Memory B cell (primary cell): ENCODE measurements at regions not wholly inside any gene's neighbourhood (a gene's known extent, or its start where the extent isn't known, plus 50 kb on each side); places are given as distances from the start of the nearest gene placed in this dataset.

Source experiments
- ATAC-seq: fragments of 150-1000 bp; cut with Tn5 transposase; 2 replicates; pipeline ENCODE4 v1.10.0; 2021; ENCODE audit warnings: low read depth, mild to moderate bottlenecking, moderate library complexity
- DNase-seq, 2 donors: peaks; one replicate each; pipeline ENCODE4 v3.0.0; 2022; ENCODE audit warnings: low spot score in 2 of 2
- H3K27ac Mint-ChIP-seq: one replicate; pipeline ENCODE4 v1.8.0; 2022; ENCODE audit warnings: mild to moderate bottlenecking, moderate library complexity, mixed read lengths
- H3K27me3 Mint-ChIP-seq: one replicate; pipeline ENCODE4 v1.8.0; 2022; ENCODE audit warnings: mixed read lengths
- H3K36me3 Mint-ChIP-seq: one replicate; pipeline ENCODE4 v1.8.0; 2022; ENCODE audit warnings: mild to moderate bottlenecking, mixed read lengths
- H3K4me1 Mint-ChIP-seq: one replicate; pipeline ENCODE4 v1.8.0; 2022; ENCODE audit warnings: mixed read lengths
- H3K4me3 Mint-ChIP-seq: one replicate; pipeline ENCODE4 v1.8.0; 2022; ENCODE audit warnings: mild to moderate bottlenecking, moderate library complexity, mixed read lengths
- H3K9me3 Mint-ChIP-seq: one replicate; pipeline ENCODE4 v1.8.0; 2022; ENCODE audit warnings: mixed read lengths

DNA sequence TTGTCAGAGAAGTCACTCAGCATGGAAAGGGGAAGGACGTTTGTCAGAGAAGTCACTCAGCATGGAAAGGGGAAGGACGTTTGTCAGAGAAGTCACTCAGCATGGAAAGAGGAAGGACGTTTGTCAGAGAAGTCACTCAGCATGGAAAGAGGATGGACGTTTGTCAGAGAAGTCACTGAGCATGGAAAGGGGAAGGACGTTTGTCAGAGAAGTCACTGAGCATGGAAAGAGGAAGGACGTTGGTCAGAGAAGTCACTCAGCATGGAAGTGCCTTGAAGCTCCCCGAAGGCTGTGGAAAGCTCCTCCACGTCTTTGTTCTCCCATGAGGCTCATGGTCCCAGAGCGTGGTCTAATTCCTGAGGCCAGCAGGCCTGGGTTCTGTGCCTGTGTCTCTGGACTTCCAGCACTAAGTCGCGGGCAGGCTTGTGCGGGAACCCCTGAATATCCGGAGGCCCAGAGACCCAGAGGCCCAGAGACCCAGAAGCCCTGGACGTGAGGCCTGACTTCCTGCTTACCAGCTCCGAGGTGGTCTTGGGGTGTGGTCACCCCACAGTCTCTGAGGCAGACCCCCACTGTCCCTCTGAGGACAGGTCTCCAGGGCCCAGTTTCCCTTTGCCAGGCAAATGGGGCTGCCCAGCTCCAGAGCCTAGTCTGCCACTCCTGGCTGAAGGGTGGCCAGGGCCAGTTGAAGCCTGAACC is 70.4 kb upstream of the TWIST2 start:
- peaks cover 12% of the 10 kb centered on the region for H3K4me1 Mint-ChIP-seq
- H3K4me3 Mint-ChIP-seq: no peak overlapping the region
- no peak for ATAC-seq
- no peaks in the 10 kb centered on the region for H3K36me3 Mint-ChIP-seq
- peak overlapping the region; percentile 78 for H3K27ac Mint-ChIP-seq
- DNase-seq: no peak
- H3K9me3 Mint-ChIP-seq: peaks cover 10% of the 10 kb centered on the region
- H3K27me3 Mint-ChIP-seq: no peaks in the 10 kb centered on the region

DNA sequence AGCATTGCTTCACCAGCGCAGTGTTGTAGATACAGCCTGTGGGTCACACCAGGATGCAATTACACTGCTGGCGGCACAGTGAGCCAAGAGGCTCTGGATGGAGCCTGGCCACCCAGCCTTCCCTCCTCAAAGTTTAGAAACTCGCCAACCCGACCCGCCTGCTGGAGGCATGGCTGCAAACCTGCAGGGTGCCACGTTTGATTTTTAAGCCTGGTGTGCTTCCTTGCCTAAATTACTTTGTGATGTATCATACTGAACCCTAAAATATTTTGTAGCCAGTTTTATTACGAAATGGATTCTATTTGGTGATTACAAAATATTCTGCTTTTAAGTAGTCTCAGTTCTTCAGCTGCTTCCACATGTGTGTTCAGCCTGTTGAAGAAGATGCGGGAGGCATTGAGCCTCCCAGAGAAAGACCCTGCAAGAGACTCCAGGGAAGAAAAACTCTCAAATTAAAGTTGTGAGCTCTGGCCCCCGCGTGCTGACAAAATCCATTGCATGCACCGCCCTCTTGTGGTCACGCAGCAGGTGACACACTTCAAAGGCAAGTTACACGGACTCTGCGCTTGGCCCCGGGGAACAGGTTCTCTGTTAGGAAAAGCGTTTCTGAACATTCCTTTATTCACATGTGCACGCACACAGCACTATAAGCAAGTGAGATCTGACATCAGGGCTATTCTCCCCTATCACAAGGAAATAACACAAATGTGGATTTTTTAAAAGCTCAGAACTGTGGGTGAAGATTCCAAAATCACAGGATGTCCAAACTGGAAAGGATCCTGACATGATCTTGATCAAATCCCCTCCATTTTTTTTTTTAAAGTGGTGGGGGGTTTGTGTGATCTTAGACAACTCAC is 63.0 kb upstream of the TWIST2 start:
- DNase-seq (peak; percentile 37 to 38), ATAC-seq (peak; percentile 52)
- no peak overlapping the region for H3K4me3 Mint-ChIP-seq

DNA sequence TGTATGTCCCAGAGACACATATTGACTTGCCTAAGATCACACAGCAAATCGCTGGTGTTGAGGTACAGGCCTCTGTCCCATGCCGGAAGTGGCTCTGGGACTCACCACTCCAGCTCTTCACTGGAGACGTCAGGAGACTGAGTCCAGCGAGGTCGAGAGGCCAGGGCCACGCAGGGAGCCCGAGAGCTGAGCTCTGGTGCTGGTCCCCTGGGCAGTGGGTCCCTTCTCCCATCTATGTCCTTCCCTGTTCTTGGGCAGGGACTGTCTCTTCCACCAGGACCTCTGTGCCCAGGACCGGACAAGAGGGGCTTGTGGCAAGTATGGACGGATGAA is 62.4 kb upstream of the TWIST2 start:
- Mint-ChIP-seq H3K27me3 (peaks cover 17% of the 10 kb centered on the region), H3K36me3 (no peaks in the 10 kb centered on the region), H3K27ac (no peak overlapping the region), H3K4me1 (no peaks in the 10 kb centered on the region), H3K9me3 (no peaks in the 10 kb centered on the region), H3K4me3 (no peak overlapping the region)
- no peak for DNase-seq
- ATAC-seq: no peak

More for the DNA sequence above, 63.0 kb upstream of the TWIST2 start:
- peaks cover 14% of the 10 kb centered on the region for H3K27me3 Mint-ChIP-seq
- no peaks in the 10 kb centered on the region for H3K36me3 Mint-ChIP-seq
- H3K4me1 Mint-ChIP-seq: no peaks in the 10 kb centered on the region
- H3K9me3 Mint-ChIP-seq: no peaks in the 10 kb centered on the region
- no peak overlapping the region for H3K27ac Mint-ChIP-seq

DNA sequence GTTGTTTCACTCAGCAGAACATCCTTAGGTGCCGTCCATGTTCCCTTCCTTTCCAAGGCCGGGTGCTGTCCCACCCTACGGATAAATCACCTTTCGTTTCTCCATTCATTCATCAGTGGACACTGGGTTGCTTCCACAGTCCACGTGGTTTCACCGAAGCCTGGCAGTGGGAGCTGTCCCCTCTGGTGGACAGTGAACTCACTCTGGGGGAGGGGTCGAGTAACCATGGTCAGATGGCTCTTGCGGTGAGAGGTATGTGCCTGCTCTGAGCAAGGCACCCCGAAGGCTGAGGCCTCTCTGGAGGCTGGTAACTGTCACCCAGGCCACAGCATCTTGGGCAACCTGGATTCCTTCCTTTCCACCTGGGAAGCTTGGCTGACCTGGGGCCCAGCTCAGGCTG is 61.5 kb upstream of the TWIST2 start:
- DNase-seq (no peak), ATAC-seq (no peak)
- Mint-ChIP-seq H3K36me3 (no peaks in the 10 kb centered on the region), H3K4me3 (no peak overlapping the region), H3K4me1 (no peaks in the 10 kb centered on the region), H3K27ac (no peak overlapping the region), H3K27me3 (peaks cover 20% of the 10 kb centered on the region), H3K9me3 (no peaks in the 10 kb centered on the region)

DNA sequence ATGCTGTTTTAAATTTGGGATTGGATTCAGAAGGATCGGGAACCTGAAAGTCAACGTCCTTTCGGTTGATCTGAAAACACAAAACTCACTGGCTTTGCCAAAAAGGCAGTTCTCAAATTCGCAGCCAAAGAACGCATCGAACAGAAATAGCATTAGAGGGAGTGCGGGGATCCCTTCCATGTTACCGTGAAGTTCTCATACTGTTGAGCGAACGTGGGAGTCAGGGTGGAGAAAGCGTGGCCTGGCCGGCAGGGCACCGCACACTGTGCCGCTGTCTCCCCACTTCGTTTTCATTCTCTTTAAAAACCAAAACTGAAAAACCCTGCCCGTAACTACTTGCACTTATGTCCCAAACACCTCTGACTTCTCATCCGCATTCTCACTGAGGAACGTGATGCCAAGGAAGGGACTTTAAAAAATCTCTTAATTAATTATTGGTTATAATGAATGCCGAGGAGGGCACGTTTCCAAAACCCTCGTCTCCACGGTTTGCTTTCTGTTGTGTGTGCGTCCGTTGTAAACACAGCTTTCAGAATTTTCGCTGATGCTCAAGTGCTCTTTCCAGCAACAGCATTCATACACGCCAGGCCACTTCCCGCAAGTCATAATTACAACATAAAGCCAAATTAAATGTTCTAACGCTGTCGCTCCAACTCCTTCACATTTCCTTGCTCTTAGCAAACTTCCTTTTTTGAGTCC is 60.9 kb upstream of the TWIST2 start:
- no peak overlapping the region for H3K27ac Mint-ChIP-seq

DNA sequence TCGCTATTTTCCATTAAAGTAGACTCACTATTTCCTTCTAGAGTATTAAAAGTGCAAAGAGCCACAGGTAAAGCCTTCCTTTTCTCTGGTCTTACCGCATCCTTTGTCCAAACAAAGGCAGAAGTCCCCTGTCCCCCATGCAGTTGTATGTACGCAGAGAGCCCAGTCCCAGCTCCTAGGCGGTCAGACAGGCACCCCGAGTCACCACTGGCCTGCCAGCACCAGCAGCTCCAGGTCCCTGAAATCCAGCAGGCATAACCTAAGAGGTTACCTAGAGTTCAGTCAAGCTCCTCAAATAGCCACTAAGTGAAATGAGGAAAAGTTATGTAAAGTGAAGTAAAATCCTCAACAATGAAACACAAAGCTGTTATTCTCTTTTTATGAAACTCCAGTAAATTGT is 60.4 kb upstream of the TWIST2 start:
- H3K27me3 Mint-ChIP-seq: peaks cover 20% of the 10 kb centered on the region

More for the DNA sequence above, 60.9 kb upstream of the TWIST2 start:
- H3K36me3 Mint-ChIP-seq: no peaks in the 10 kb centered on the region
- H3K4me1 Mint-ChIP-seq: no peaks in the 10 kb centered on the region
- DNase-seq (no peak), ATAC-seq (no peak)
- H3K9me3 Mint-ChIP-seq: no peaks in the 10 kb centered on the region
- no peak overlapping the region for H3K4me3 Mint-ChIP-seq
- peaks cover 20% of the 10 kb centered on the region for H3K27me3 Mint-ChIP-seq

DNA sequence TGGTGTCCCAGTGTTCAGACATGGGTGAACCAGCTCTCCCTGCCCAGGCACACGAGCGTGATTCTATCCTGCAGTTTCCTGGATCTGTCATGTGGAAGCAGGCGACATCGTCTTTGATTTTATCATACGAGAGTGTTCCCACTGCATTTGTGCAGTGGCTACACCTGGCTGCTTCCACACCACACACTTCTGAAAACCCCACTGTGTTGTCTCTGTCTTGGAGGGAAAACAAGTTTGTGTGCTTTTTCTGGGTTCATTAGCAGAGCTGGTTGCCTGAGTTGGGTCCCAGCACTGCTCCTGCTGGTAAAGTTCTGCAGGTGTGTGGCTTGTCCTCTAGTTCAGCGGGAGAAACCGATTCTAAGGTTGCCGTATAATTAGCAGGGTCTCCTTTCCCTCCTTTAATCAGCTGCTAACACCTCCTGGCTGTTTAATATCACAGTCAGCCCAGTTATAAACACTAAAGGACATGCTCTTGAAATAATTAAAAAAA is 58.5 kb upstream of the TWIST2 start:
- H3K4me1 Mint-ChIP-seq: no peaks in the 10 kb centered on the region
- ATAC-seq (no peak), DNase-seq (no peak)
- H3K9me3 Mint-ChIP-seq: no peaks in the 10 kb centered on the region
- H3K27ac Mint-ChIP-seq: no peak overlapping the region
- no peak overlapping the region for H3K4me3 Mint-ChIP-seq
- no peaks in the 10 kb centered on the region for H3K36me3 Mint-ChIP-seq
- peaks cover 14% of the 10 kb centered on the region for H3K27me3 Mint-ChIP-seq

More for the DNA sequence above, 60.4 kb upstream of the TWIST2 start:
- Mint-ChIP-seq H3K9me3 (no peaks in the 10 kb centered on the region), H3K36me3 (no peaks in the 10 kb centered on the region), H3K27ac (no peak overlapping the region), H3K4me1 (no peaks in the 10 kb centered on the region), H3K4me3 (no peak overlapping the region)
- DNase-seq (no peak), ATAC-seq (no peak)

DNA sequence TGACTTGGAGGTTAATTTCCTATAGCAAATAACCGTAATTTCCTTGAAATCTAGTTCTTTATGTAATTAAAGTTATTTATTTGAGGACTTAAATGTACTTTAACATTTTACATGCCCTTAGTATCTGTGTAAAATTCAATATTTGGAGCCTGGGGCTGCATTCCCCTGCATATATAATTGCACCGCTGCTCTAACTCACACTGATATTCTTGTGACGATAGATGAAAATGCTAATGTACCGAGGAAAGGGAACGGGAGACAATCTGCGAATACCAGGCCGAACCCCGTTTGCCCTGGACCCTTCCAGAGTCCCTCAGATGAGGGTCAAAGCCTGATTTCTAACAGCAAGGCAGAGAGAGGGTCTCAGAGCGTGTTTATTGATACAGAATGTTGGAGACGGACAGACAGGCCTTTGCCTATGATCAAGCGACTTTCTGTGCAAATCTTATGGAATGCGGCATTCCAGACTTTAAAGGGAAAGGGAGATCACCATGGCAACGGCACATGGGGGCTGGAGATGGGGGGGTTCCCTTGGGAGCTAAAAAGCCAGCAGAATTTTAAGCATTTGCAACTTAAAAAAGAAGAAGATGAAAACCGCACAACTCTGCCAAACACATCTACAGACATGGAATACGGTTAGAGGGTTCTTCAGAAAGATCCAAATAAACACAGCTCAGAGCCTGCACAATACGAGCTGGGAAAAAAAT is 57.6 kb upstream of the TWIST2 start:
- Mint-ChIP-seq H3K36me3 (no peaks in the 10 kb centered on the region), H3K27ac (no peak overlapping the region), H3K9me3 (no peaks in the 10 kb centered on the region), H3K4me1 (no peaks in the 10 kb centered on the region), H3K4me3 (no peak overlapping the region), H3K27me3 (peaks cover 12% of the 10 kb centered on the region)
- ATAC-seq: no peak
- no peak for DNase-seq

DNA sequence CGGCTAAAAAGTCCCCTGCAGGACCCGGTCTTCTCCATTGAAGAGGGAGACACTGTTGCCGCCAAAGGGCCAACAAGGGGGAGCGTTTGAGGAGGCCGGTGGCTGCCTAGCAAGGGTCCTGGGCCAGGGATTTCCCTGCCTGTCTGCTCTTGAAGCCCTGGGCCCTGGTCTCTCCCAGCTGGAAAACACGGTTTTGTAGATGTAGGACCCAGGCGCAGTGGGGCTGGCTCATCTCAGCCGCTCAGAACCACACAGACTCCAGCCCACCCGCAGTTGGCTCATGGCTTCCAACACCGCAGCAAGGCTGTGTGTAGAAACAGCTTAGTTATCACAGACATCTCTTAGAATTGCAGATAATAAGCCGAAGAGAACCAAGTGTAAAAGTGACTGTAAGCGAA is 57.1 kb upstream of the TWIST2 start:
- Mint-ChIP-seq H3K9me3 (no peaks in the 10 kb centered on the region), H3K27me3 (peaks cover 11% of the 10 kb centered on the region), H3K36me3 (no peaks in the 10 kb centered on the region), H3K4me1 (no peaks in the 10 kb centered on the region), H3K27ac (no peak overlapping the region), H3K4me3 (no peak overlapping the region)
- ATAC-seq: no peak
- no peak for DNase-seq

DNA sequence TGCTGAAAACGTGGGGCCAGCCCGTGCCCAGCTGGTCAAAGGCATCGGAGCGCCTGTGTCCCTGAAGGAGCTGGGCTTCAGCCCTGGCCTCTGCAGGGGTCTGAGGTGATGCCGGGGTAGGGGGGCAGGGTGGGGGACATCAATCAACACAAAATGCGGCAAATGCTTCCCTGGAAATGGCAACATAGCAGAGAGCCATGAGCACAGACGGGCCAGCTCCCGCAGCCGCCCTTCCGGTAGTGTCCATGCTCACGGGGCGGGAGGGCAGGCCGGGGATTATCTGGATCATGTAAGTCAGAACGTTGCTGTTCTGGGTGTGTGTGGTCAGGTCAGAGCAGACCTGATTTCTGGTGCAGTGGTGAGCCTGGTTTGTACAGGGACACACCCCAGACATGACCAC is 56.5 kb upstream of the TWIST2 start:
- H3K9me3 Mint-ChIP-seq: no peaks in the 10 kb centered on the region
- H3K4me1 Mint-ChIP-seq: no peaks in the 10 kb centered on the region
- H3K27ac Mint-ChIP-seq: no peak overlapping the region
- no peak for ATAC-seq
- DNase-seq: no peak
- no peak overlapping the region for H3K4me3 Mint-ChIP-seq
- H3K27me3 Mint-ChIP-seq: peaks cover 9% of the 10 kb centered on the region
- H3K36me3 Mint-ChIP-seq: no peaks in the 10 kb centered on the region

DNA sequence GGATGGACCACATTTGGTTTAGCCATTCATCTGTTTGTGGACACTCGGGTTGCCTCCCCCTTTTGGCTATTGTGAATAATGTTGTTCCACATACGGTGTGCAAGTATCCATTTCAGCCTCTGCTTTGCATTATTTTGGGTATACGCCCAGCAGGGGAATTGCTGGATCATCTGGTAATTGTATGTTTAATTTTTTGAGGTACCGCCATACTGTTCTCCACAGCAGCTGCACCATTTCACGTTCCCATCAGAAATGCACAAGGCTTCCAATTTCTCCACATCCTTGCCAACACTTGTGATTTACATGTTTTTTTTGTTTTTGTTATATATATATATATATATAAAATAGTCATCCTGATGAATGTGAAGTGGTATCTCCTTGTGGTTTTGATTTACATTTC is 54.6 kb upstream of the TWIST2 start:
- Mint-ChIP-seq H3K27me3 (peaks cover 8% of the 10 kb centered on the region), H3K4me3 (no peak overlapping the region), H3K36me3 (no peaks in the 10 kb centered on the region), H3K9me3 (no peaks in the 10 kb centered on the region), H3K4me1 (no peaks in the 10 kb centered on the region), H3K27ac (no peak overlapping the region)
- DNase-seq: no peak
- no peak for ATAC-seq

DNA sequence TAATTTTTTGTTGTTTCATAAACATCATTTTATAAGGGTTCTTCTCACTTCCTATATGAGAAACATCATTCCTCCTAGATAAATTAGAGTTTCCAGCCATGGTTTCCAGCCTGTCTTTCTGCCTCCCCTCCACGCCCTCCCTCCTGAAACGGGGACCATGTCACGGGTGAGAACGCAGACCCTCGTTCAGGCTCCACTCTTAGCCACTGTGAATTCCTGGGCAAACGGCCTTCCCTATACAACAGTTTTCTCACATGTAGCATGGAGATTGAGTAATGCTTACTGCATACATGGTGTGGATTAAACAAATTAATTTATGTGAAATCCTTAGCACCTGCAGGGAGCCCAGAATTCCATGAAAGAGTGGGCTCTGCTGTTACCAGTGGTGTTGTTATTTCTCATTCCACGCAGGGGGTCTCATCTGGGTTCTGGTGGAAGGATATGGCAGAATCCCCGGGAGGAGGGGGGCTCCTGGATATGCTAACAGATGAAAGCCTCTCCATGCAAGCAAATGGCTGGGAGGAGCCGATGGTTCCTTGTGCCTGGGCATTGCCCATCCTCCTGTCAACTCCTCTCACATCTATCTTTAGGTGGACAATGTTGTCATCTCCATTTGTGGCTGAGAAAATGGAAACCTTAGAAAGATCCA is 54.0 kb upstream of the TWIST2 start:
- no peak overlapping the region for H3K4me3 Mint-ChIP-seq
- peaks cover 11% of the 10 kb centered on the region for H3K27me3 Mint-ChIP-seq
- ATAC-seq: no peak
- no peaks in the 10 kb centered on the region for H3K4me1 Mint-ChIP-seq
- H3K36me3 Mint-ChIP-seq: no peaks in the 10 kb centered on the region
- H3K27ac Mint-ChIP-seq: no peak overlapping the region
- DNase-seq: no peak
- H3K9me3 Mint-ChIP-seq: no peaks in the 10 kb centered on the region

DNA sequence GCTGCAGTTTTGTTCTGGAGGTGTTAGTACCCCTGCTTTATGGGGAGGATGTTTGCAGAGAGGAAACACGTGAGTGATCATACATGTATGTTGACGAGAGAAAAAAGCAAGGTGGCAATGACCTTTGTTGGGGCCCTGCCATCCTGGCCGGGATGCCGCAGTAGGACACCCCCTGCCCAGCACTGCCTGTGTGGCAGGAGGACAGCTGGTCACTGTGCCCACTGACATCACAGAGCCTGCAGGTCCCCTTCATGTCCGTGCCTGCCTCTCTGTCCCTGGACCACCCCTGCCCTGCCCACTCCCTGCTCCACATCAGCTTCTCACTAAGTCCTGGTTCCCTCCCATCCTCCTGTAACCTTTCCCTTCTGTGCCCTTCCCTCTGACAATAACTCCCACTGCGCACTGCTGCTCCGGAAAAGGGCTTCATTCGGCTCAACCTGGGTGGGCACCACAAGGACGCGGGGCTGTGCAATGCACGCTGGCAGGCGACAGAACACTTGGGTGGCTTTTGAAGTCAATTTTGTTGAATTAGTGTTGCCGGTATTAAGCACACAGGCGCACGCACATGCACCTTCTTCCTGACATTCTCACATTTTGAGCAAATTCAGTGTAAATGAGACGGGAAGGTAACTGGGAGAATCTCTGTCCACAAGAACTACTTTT is 51.5 kb upstream of the TWIST2 start:
- ATAC-seq: no peak
- H3K4me1 Mint-ChIP-seq: no peaks in the 10 kb centered on the region
- no peak for DNase-seq
- no peak overlapping the region for H3K4me3 Mint-ChIP-seq
- no peaks in the 10 kb centered on the region for H3K9me3 Mint-ChIP-seq
- no peak overlapping the region for H3K27ac Mint-ChIP-seq
- no peaks in the 10 kb centered on the region for H3K36me3 Mint-ChIP-seq
- H3K27me3 Mint-ChIP-seq: peaks cover 8% of the 10 kb centered on the region
